HCT116 (cell line): ENCODE measurements at regions not wholly inside any gene's neighbourhood (a gene's known extent, or its start where the extent isn't known, plus 50 kb on each side); places are given as distances from the start of the nearest gene placed in this dataset.

Experiments
- CTCF ChIP-seq, 3 experiments: fragments of 200-600 bp in 1 of 3; sonication (generic) in 1 of 3; IDR thresholded peaks in 2 of 3; conservative IDR thresholded peaks in 1 of 3; 2 replicates each; pipeline ENCODE4 v1.5.1; 2012 to 2017; ENCODE audit warnings: low read depth in 2 of 3, low read length in 2 of 3, antibody characterized with exemption in 1 of 3, borderline replicate concordance in 1 of 3, control low read depth in 1 of 3, mild to moderate bottlenecking in 1 of 3, mixed read lengths in 1 of 3, mixed run types in 1 of 3, moderate library complexity in 1 of 3; ENCODE audit not compliant: insufficient read depth in 1 of 3
- ELF1 ChIP-seq: IDR thresholded peaks from 2 replicates; pipeline ENCODE4 v1.6.1; 2012; ENCODE audit warnings: low read depth, borderline replicate concordance
- EZH2 ChIP-seq: fragments of 200-600 bp; sonication (generic); IDR thresholded peaks from 2 replicates; pipeline ENCODE4 v1.6.1; 2017; ENCODE audit warnings: antibody characterized with exemption, mixed run types
- EZH2phosphoT487 ChIP-seq: fragments of 200-600 bp; IDR thresholded peaks from 2 replicates; pipeline ENCODE4 v1.6.1; 2018; ENCODE audit warnings: antibody characterized with exemption, borderline replicate concordance
- MAX ChIP-seq: IDR thresholded peaks from 2 replicates; pipeline ENCODE4 v1.6.1; 2012
- POLR2A ChIP-seq: IDR thresholded peaks from 2 replicates; pipeline ENCODE4 v1.7.0; 2011; ENCODE audit warnings: borderline replicate concordance; ENCODE audit not compliant: insufficient read depth, insufficient read length; ENCODE audit errors: extremely low read depth
- POLR2AphosphoS5 ChIP-seq: IDR thresholded peaks from 2 replicates; pipeline ENCODE4 v1.6.1; 2011; ENCODE audit warnings: mild to moderate bottlenecking, low read depth, low read length, moderate library complexity
- RAD21 ChIP-seq: IDR thresholded peaks from 2 replicates; pipeline ENCODE4 v1.6.1; 2012; ENCODE audit warnings: low read depth, mild to moderate bottlenecking
- REST ChIP-seq: IDR thresholded peaks from 2 replicates; pipeline ENCODE4 v1.6.1; 2012; ENCODE audit warnings: low read depth
- YY1 ChIP-seq: IDR thresholded peaks from 2 replicates; pipeline ENCODE4 v1.6.1; 2011; ENCODE audit warnings: low read length, low read depth, moderate library complexity, mild to moderate bottlenecking; ENCODE audit not compliant: insufficient replicate concordance; ENCODE audit errors: extremely low read depth
- ZBTB33 ChIP-seq: IDR thresholded peaks from 2 replicates; pipeline ENCODE4 v1.6.1; 2011; ENCODE audit warnings: mild to moderate bottlenecking, low read length, moderate library complexity; ENCODE audit not compliant: insufficient replicate concordance; ENCODE audit errors: extremely low read depth

- no peak for TF ChIP-seq POLR2A
- no peak for TF ChIP-seq POLR2AphosphoS5
- no peak for TF ChIP-seq CTCF (IDR thresholded peaks at IDR 0.05 in 2 of 3, conservative IDR thresholded peaks at IDR 0.05 in 1 of 3; ENCODE audit: borderline replicate concordance in 1 of 3, insufficient read depth in 1 of 3, low read depth in 2 of 3, low read length in 2 of 3)
- no peak for TF ChIP-seq REST
- TF ChIP-seq ZBTB33: no peak
- no peak for TF ChIP-seq EZH2phosphoT487
- no peak for TF ChIP-seq RAD21
- TF ChIP-seq EZH2: no peak
- TF ChIP-seq ELF1: no peak
- TF ChIP-seq MAX: no peak
- TF ChIP-seq YY1: no peak
Measured at GRCh38 chr18:55685638-55686037, 97.6 kb upstream of the TCF4 start.
